Muscle layer of duodenum (tissue), 2 donors: ENCODE measurements at regions not wholly inside any gene's neighbourhood (a gene's known extent, or its start where the extent isn't known, plus 50 kb on each side); places are given as distances from the start of the nearest gene placed in this dataset.

Experiments
- H3K27ac ChIP-seq: one replicate; pipeline ENCODE4 v1.7.0; 2013; ENCODE audit warnings: mild to moderate bottlenecking, low read length
- H3K27me3 ChIP-seq: one replicate; pipeline ENCODE4 v1.7.0; 2013; ENCODE audit warnings: low read depth, mild to moderate bottlenecking, control low read depth, low read length
- H3K36me3 ChIP-seq, 2 donors: one replicate each; pipeline ENCODE4 v1.7.0; 2013; ENCODE audit warnings: low read length in 2 of 2, control low read depth in 1 of 2, mild to moderate bottlenecking in 1 of 2; ENCODE audit not compliant: insufficient read depth in 2 of 2, control insufficient read depth in 1 of 2
- H3K4me1 ChIP-seq, 2 donors: one replicate each; pipeline ENCODE4 v1.7.0; 2013; ENCODE audit warnings: low read length in 2 of 2, mild to moderate bottlenecking in 2 of 2, control low read depth in 1 of 2, moderate library complexity in 1 of 2; ENCODE audit not compliant: insufficient read depth in 2 of 2, control insufficient read depth in 1 of 2
- H3K4me3 ChIP-seq, 2 donors: one replicate each; pipeline ENCODE4 v1.7.0; 2013; ENCODE audit warnings: low read length in 2 of 2, low read depth in 1 of 2, mild to moderate bottlenecking in 1 of 2
- H3K9me3 ChIP-seq, 2 donors: one replicate each; pipeline ENCODE4 v1.7.0; 2013; ENCODE audit warnings: low read length in 2 of 2, control low read depth in 1 of 2, mild to moderate bottlenecking in 1 of 2; ENCODE audit not compliant: control insufficient read depth in 1 of 2
- donor health status: healthy.

GRCh38 chr3:99541181-99541580, 97.2 kb upstream of the COL8A1 start:
- Histone ChIP-seq H3K36me3 (no peaks in the 10 kb centered on the region), H3K27ac (no peak overlapping the region), H3K4me3 (no peak overlapping the region), H3K27me3 (no peaks in the 10 kb centered on the region), H3K4me1 (peaks cover 0 to 4% of the 10 kb centered on the region in 2 donors), H3K9me3 (no peaks in the 10 kb centered on the region)

DNA sequence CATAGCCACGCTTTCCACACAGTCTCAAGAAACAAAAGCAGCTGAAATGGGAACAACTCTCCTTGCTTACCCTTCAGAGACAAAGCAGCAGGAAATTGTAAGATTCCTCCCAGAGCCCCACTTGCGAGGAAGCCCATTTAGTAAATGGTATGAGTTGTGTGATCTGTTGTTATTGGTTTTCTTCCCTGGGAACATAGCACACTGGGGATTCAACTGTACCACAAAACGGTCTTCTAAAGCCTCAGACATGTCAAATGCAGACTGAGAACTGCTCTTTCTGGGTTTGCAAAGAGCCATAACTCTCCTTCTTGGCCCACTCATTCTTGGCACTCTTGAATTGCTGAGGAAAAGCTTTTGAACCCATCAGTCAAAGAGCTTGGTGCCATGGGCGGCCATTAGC, 101.0 kb upstream of the COL8A1 start:
- Histone ChIP-seq H3K27ac (no peak overlapping the region), H3K4me1 (no peaks in the 10 kb centered on the region), H3K4me3 (no peak overlapping the region), H3K9me3 (no peaks in the 10 kb centered on the region), H3K27me3 (no peaks in the 10 kb centered on the region), H3K36me3 (no peaks in the 10 kb centered on the region)

GRCh38 chr3:99536555-99537314, 101.7 kb upstream of the COL8A1 start:
- H3K4me3 ChIP-seq, result no peak overlapping the region
- no peaks in the 10 kb centered on the region for H3K4me1 ChIP-seq
- H3K27ac ChIP-seq, result no peak overlapping the region
- no peaks in the 10 kb centered on the region for H3K9me3 ChIP-seq
- no peaks in the 10 kb centered on the region for H3K27me3 ChIP-seq
- no peaks in the 10 kb centered on the region for H3K36me3 ChIP-seq

DNA sequence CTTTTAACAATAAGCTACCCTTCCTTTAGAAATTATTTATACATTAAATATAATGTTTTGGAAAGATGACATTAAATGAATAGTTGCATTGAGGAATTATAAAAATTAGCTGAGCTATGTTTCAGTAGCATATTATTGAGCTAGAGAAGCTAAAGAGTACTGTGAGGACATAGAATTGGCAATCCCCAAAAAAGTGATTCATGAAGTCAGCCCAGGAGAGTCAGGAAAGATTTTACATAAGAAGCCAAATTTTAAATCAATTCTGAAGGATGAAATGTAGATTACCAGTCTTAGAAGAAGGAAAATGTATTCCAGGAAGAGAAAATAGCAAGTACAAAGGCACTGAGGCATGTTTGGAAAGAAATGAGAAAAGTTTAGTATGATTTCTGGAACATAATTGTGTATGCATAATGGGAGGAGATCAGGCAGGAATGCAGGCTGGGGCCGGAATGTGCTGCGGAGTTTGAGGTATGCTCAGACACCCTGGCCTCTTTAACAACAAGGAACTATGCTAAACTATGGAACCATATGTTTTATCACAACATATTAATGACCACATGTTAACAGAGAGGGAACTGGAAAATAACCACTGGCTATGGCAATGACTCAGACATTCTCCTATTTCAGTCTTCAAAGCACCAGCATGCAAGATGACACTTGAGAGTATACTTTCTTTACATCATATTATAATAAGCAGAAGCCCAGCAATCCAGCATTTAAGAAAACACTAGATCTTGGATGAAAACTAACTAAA, 103.3 kb upstream of the COL8A1 start:
- H3K9me3 ChIP-seq, result no peaks in the 10 kb centered on the region
- no peaks in the 10 kb centered on the region for H3K36me3 ChIP-seq
- no peaks in the 10 kb centered on the region for H3K27me3 ChIP-seq
- no peak overlapping the region for H3K27ac ChIP-seq
- no peaks in the 10 kb centered on the region for H3K4me1 ChIP-seq
- H3K4me3 ChIP-seq, result no peak overlapping the region

DNA sequence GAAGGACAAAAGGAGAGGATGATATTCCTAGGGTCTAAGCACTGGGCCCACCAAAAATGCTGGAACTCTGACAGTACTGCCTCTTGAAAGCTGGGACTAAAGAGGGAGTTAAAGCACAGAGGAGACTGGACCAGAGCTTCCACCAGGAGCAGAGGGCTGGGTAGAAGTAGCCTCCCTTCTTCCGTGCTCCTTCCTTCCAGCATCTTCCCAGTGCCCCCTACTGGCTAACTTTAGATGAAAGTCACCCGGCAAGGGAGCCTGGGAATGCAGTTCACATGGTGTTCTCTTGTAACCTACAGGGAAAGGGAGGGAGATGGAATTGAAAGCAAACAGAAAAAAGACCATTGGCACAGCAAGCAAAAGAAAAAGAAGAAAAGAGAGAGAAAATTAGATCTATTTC, 106.1 kb upstream of the COL8A1 start:
- no peak overlapping the region for H3K27ac ChIP-seq
- no peaks in the 10 kb centered on the region for H3K9me3 ChIP-seq
- H3K4me3 ChIP-seq, result no peak overlapping the region
- H3K4me1 ChIP-seq, result no peaks in the 10 kb centered on the region
- no peaks in the 10 kb centered on the region for H3K36me3 ChIP-seq
- H3K27me3 ChIP-seq, result no peaks in the 10 kb centered on the region

DNA sequence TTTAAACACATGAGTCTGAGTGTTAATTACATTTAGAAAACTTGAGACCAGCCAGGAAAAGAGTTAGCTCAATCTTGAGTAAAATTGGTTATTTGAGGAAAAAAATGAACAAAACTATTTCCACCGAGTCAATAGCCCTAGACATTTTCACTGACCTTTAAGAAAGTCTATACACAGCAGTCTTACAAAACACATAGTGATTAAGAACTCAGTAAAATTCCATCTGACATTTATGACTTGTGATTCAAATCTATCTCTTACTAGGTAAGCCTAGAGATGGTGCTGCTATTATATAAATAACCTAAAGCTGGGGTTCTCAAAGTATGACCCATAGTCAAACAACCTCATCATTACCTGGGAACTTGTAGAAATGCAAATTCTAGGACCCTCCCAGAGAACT, 109.1 kb upstream of the COL8A1 start:
- no peak overlapping the region for H3K4me3 ChIP-seq
- no peaks in the 10 kb centered on the region for H3K36me3 ChIP-seq
- no peaks in the 10 kb centered on the region for H3K4me1 ChIP-seq
- no peaks in the 10 kb centered on the region for H3K27me3 ChIP-seq
- H3K9me3 ChIP-seq, result no peaks in the 10 kb centered on the region
- H3K27ac ChIP-seq, result no peak overlapping the region

GRCh38 chr3:99526921-99527320, 111.5 kb upstream of the COL8A1 start:
- no peaks in the 10 kb centered on the region for H3K36me3 ChIP-seq
- H3K4me1 ChIP-seq, result no peaks in the 10 kb centered on the region
- no peaks in the 10 kb centered on the region for H3K9me3 ChIP-seq
- H3K27ac ChIP-seq, result no peak overlapping the region
- H3K27me3 ChIP-seq, result no peaks in the 10 kb centered on the region
- no peak overlapping the region for H3K4me3 ChIP-seq

DNA sequence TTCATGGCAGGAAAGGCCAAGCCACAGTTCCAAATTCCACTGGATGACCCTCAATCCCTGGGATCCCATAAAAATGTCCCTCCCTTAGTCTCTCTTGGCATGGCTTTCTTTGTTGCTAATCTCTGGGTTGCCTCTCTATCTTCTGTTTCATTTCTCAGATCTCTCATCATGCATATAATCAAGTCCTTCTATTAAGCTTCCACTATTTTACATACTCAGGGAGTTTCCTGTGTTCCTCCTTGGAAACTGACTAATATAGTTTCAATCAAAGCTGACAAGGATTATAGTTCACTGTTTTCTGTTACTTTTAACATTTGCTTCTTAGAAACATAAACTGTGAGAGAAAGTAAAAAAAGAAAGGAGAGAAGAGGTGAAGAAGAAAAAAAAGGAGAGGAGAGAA, 113.8 kb upstream of the COL8A1 start:
- H3K9me3 ChIP-seq, result no peaks in the 10 kb centered on the region
- no peak overlapping the region for H3K4me3 ChIP-seq
- no peak overlapping the region for H3K27ac ChIP-seq
- H3K27me3 ChIP-seq, result no peaks in the 10 kb centered on the region
- no peaks in the 10 kb centered on the region for H3K4me1 ChIP-seq
- H3K36me3 ChIP-seq, result no peaks in the 10 kb centered on the region

GRCh38 chr3:99523431-99524127, 114.8 kb upstream of the COL8A1 start:
- Histone ChIP-seq H3K4me1 (no peaks in the 10 kb centered on the region), H3K4me3 (no peak overlapping the region), H3K9me3 (no peaks in the 10 kb centered on the region), H3K27ac (no peak overlapping the region), H3K36me3 (no peaks in the 10 kb centered on the region), H3K27me3 (no peaks in the 10 kb centered on the region)

GRCh38 chr3:99522147-99522546, 116.2 kb upstream of the COL8A1 start:
- no peak overlapping the region for H3K4me3 ChIP-seq
- H3K9me3 ChIP-seq, result no peaks in the 10 kb centered on the region
- no peak overlapping the region for H3K27ac ChIP-seq
- H3K36me3 ChIP-seq, result no peaks in the 10 kb centered on the region
- no peaks in the 10 kb centered on the region for H3K4me1 ChIP-seq
- no peaks in the 10 kb centered on the region for H3K27me3 ChIP-seq

DNA sequence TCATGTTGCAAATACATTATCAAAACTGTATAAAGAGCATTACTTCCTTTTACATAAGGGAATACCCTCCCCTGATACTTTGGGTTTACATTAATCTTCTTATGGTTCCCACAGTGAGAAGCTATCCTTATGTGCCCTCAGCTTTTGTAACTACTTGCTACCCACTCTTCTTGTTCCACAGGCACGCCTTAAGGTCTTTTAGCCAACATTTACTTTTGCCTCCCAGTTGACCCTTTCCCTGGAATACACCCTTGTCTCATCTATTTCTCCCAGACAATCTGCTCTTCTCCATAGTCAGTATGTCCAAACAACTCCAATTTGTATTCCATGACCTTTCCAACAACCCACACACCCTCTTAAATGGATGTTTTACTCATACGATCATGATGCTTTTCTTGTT, 116.8 kb upstream of the COL8A1 start:
- Histone ChIP-seq H3K4me1 (no peaks in the 10 kb centered on the region), H3K4me3 (no peak overlapping the region), H3K27me3 (no peaks in the 10 kb centered on the region), H3K36me3 (no peaks in the 10 kb centered on the region), H3K27ac (no peak overlapping the region), H3K9me3 (no peaks in the 10 kb centered on the region)
